WI38 (cell line): ENCODE measurements at regions not wholly inside any gene's neighbourhood (a gene's known extent, or its start where the extent isn't known, plus 50 kb on each side); places are given as distances from the start of the nearest gene placed in this dataset.

Experiments
- H3K4me3 ChIP-seq: 2 replicates; pipeline ENCODE4 v1.5.1; 2011; ENCODE audit warnings: low read depth, mild to moderate bottlenecking, control low read depth, low read length
- TF ChIP-seq, protein P1 (sequence below): IDR thresholded peaks from 2 replicates; pipeline ENCODE4 v1.5.1; 2012; ENCODE audit warnings: low read depth, mild to moderate bottlenecking, control low read depth, low read length

DNA sequence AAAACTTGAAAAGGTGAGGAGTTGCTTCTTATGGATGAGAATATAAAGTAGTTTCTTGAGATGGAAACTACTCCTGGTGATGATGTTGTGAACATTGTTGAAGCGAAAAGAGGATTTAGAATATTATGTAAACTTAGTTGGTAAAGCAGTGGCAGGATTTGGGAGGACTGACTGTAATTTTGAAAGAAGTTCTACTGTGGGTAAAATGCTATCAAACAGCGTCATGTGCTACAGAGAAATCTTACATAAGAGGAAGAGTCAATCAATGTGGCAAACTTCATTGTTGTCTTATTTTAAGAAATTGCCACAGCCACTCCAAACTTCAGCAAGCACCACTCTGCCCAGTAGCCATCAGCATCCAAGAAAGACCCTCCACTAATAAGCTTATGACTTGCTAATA, 112.9 kb upstream of the ZEB2 start:
- TF ChIP-seq, protein P1, sequence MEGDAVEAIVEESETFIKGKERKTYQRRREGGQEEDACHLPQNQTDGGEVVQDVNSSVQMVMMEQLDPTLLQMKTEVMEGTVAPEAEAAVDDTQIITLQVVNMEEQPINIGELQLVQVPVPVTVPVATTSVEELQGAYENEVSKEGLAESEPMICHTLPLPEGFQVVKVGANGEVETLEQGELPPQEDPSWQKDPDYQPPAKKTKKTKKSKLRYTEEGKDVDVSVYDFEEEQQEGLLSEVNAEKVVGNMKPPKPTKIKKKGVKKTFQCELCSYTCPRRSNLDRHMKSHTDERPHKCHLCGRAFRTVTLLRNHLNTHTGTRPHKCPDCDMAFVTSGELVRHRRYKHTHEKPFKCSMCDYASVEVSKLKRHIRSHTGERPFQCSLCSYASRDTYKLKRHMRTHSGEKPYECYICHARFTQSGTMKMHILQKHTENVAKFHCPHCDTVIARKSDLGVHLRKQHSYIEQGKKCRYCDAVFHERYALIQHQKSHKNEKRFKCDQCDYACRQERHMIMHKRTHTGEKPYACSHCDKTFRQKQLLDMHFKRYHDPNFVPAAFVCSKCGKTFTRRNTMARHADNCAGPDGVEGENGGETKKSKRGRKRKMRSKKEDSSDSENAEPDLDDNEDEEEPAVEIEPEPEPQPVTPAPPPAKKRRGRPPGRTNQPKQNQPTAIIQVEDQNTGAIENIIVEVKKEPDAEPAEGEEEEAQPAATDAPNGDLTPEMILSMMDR, result no peak
- no peak overlapping the region for H3K4me3 ChIP-seq

GRCh38 chr2:144631636-144632035, 111.7 kb upstream of the ZEB2 start:
- TF ChIP-seq, protein P1, result no peak
- H3K4me3 ChIP-seq, result no peak overlapping the region

DNA sequence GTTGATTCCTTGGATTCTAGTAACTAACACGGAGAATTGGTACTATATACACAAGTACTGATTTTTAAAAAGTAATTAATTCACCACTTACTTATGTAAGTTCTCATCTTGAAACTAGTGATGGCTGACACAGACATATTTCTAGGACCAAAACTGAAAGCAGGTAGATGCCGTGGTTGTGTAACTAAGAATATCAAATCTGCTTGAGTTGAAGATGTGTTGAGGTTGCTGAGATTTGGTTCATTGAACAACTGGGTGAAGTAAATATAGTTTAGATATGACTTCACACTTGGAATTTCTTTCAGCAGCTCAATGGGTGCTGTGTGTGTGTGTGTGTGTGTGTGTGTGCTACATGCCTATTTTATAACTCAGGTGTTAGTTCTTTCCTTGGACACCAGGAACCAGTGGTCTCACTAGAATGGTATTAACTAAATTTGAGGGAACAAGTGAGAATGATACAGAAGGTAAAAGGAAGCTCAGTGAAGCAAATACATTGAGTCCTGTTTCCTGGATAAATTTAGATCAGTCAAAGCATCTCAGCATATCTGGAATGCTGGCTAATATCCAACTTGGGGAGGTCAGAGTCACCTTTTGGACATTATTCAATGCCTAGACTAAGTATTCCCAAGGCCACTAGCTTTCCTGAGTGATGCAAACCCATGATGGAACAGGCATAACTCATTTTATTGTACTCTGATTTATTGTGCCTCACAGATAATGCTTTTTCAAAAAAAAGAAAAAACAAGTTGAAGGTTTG, 110.7 kb upstream of the ZEB2 start:
- H3K4me3 ChIP-seq, result no peak overlapping the region
- TF ChIP-seq, protein P1, result no peak

DNA sequence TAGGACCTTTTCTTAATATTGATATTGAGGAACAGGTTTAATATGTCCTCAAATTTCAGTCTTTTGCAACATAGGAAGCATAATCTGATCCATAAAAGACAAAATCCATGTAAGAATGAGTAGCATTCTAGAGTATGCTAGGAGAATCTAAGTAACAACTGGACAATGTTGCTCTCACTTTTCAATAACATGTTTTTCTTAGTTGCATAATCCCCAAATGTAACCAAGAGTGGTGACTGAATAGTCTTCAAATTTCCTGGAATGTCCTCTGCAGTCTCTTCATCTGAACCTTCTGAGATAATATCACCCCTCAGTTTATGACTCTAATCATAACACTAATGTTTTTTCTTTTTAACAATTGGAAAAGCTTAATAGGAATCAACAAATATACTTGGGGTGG, 110.0 kb upstream of the ZEB2 start:
- no peak overlapping the region for H3K4me3 ChIP-seq
- TF ChIP-seq, protein P1, result no peak

- TF ChIP-seq, protein P1, result no peak
- no peak overlapping the region for H3K4me3 ChIP-seq
These were observed 108.6 kb upstream of the ZEB2 start for GRCh38 chr2:144628566-144628965.

DNA sequence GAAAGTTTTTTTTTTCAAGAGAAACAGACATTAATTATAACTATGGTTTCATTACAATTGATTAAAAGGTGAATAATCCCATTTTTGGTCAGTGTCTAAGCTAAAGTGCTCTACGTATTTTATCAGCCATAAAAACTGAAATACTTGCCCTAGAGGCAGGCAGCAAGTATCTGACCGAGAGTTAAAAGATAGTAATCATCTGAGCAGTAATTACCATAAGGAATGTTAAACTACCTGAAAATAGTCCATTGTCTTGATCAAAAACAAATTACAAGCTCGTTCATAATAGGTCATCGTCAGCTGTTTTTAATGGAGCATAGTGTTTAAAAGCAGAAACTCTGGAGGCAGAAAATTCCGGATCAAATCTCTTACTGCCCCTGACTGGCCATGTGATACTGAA, 105.7 kb upstream of the ZEB2 start:
- H3K4me3 ChIP-seq, result no peak overlapping the region

DNA sequence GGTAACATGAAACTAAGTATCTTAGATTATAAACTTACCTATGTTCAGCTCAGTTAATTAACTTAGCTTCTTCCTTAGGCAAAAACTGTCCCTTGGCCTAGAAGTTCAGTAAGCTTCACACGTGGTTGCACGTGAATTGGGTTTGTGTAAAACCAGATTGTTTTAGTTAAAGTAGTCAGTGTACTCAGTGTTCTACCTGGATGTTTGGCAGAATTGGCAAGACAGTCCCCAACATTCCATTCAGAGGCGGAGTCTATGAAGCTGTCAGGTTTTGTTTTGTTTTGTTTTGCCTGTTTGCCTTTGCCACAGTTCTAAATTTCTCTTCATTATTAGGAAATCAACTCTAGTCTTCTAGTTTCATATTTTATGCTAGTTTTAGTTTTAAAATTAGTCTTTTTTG, 105.3 kb upstream of the ZEB2 start:
- TF ChIP-seq, protein P1, result no peak
- H3K4me3 ChIP-seq, result no peak overlapping the region

More for the DNA sequence above, 105.7 kb upstream of the ZEB2 start:
- TF ChIP-seq, protein P1, result no peak
